HUDEP-2 (cell line): ENCODE measurements at regions not wholly inside any gene's neighbourhood (a gene's known extent, or its start where the extent isn't known, plus 50 kb on each side); places are given as distances from the start of the nearest gene placed in this dataset.
"Not testable (repeated sequence)": the region's sequence is repeated elsewhere in the genome, so short reads cannot be mapped to it uniquely, and the experiment has no call there.

Experiments used
- DNase-seq, 76 experiments: peaks; one replicate each; lab custom pipeline; 2025; ENCODE audit not compliant: unreplicated experiment in 76 of 76; lab: John Stamatoyannopoulos, UW

- no peak for DNase-seq
These were observed 64.7 kb downstream of the KLF15 start for GRCh38 chr3:126292318-126293070.

DNA sequence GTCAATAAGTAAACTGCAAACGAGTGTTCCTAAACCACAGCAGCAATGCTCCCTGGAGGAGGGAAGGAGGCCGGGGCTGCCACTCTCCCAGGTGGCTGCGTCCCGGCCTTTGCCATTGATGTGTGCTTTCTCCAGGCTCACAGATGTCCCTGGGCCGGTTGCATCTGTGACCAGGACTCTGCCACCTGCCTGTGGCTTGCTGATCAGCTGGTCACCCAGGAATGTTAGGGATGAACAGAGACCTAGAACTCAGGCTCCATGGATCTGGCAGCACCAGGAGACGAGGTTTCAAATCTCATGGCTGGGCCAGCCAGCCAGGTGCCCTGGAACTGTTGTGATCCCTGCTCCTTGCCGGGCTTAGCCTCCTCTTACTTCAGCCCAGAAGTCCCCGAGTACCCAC, 65.7 kb downstream of the KLF15 start:
- DNase-seq: no peak

DNA sequence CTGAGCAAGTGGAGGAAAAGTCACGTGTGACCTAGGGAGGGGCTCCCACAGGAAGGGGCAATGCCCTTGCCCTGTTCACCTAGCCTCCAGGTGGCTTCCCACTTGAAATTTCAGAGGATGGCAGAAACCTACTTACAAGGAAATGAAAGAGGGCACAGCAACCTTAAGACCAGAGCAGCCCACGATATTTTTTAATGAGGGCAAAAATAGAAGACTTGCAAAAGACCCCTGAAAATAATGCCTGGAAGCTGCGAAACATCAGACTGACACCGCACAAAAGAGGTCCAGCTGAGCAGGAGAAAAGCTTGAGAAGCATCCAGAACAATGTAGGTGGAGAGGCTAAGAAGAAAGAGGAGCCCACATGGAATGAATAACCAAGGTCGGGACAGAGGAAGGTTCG, 66.1 kb downstream of the KLF15 start:
- DNase-seq: no peak

- no peak for DNase-seq
These were observed 66.9 kb downstream of the KLF15 start for GRCh38 chr3:126290325-126290724.

- DNase-seq: no peak
These were observed 68.1 kb downstream of the KLF15 start for GRCh38 chr3:126289096-126289495.

GRCh38 chr3:126288314-126288713, 68.9 kb downstream of the KLF15 start:
- no peak for DNase-seq

DNA sequence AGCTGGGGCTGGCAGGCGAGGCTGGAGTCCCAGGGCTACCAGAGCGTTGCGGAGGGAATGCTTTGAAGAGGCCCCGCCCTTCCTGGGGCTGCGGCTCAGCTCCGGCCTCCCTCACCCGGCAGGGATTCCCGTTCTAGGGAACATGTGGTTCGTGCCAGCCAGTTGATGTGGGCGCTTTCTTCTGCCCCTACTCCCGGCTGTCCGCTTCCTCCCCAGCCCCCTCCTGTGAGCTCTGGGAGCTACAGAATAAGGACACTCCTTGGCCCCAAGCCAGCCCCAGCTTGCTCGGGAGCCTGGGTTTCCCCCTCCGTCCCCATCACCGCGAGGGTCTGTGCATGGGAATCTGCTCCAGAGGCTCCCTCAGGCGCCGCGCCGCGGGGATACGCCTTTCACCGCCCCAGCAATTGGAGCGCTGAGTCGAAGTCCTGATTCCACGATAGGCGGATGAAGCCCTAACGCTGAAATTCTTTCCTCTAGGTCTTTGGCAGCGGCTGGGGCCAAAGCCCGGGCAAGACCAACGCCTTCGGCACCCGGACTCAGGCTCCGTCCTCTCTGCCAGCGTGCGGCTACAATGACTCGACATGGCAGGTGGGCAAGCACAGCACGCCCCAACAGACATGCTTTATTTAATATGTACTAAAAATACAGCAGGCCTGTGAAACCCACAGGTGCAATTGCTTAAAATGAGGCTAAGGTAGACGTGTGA, 69.5 kb downstream of the KLF15 start:
- DNase-seq: no peak

- no peak for DNase-seq
These were observed 70.1 kb downstream of the KLF15 start for GRCh38 chr3:126287171-126287535.

GRCh38 chr3:126285369-126285768, 71.8 kb downstream of the KLF15 start:
- DNase-seq: no peak

- no peak for DNase-seq
These were observed 72.8 kb downstream of the KLF15 start for GRCh38 chr3:126284258-126284904.

DNA sequence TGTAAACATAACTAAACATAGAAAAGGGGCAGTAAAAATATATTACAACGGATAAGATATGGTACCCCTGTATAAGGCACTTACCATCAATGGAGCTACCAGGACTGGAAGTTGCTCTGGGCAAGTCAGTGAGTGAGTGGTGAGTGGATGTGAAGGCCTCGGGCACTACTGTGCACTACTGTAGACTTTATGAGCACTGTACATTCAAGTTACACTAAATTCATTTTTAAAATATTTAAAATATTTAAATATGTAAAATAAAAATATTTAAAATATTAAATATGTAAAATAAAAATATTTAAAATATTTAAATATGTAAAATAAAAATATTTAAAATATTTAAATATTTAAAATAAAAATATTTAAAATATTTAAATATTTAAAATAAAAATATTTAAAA, 73.6 kb downstream of the KLF15 start:
- DNase-seq: not testable (repeated sequence)

DNA sequence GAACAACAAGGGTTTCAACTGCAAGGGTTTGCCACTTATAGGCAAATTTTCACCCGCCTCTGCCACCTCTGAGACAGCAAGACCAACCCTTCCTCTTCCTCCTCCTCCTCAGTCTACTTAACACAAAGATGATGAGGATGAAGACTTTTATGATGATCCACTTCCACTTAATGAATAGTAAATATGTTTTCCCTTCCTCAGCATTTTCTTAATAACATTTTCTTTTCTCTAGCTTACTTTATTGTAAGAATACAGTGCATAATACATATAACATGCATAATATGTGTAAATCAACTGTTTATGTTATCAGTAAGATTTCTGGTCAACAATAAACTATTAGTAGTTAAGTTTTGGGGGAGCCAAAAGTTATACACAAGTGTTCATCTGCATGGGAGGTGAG, 77.4 kb downstream of the KLF15 start:
- DNase-seq: no peak

GRCh38 chr3:126277629-126278378, 79.4 kb downstream of the KLF15 start:
- no peak for DNase-seq

- DNase-seq: no peak
These were observed 81.6 kb downstream of the KLF15 start for GRCh38 chr3:126275620-126275904.

GRCh38 chr3:126274735-126275619, 82.2 kb downstream of the KLF15 start:
- DNase-seq: no peak

GRCh38 chr3:126270145-126270811, 86.9 kb downstream of the KLF15 start:
- DNase-seq: no peak

DNA sequence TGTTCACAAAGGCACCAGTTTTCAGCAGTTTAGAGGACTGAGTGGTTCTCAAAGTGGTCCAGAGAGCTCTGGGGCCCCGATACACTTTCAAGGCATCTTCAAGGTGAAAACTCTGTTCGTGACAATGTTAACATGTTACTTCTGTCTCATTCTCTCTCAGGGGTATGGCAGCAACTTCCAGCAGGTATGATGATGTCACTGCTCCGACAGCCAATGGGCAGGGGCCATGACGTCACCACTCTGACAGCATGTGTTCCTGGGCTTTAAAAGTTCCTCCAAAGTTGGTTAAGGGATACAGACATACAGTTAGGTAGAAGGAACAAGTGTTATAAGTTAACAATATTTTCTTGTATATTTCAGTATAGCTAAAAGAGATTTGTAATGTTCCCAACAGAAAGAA, 87.9 kb downstream of the KLF15 start:
- DNase-seq: no peak

DNA sequence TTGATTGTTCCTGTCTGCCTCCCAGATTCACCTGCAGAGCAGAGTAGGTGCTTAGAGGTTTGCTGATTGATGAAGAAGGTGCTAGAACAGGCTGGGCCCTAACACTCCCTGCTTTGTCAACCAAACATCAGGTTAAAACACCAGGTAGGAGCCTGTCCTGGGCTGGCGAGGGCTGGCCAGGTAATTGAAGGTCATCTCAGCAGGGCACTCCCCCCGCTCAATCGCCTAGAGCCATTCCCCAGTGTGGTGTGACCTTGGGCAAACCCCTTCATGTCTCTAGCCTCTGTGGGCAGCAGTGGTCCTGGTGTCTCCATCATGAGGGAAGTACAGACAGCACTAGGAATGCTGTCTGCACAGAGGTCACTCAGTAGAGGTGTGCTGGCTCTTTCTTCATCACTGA, 88.3 kb downstream of the KLF15 start:
- DNase-seq: no peak

DNA sequence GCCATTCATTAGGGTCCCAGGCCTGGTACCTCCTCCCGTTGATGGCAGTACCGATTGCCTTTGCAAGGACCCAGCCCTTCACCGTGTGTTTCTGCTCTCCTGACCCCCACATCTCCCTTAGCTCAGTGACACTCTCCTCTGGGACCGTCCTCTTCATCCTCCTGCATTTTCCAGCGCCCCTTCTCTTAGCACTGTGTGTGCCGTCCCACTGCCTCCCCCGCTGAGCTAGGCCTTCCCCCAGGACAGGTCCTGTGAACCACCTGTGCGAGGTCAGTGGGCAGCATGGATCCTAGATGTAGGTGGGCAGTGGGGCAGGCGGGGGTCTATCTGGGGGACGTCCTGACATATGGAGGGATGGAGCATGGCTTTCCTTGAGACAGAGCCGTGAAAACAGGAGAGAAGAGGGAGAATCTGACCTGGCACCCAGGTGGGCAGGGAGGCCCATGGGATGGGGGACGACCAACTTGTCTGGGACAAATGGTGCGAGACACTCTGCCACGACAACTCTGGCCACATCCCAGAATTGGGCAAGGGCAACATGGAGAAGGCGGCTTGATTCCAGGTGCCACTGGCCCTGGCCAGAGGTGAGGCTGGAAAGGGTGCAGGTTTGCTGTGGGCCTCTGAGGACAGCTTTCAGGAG, 87.7 kb upstream of the ALDH1L1 start:
- DNase-seq: no peak
